Lower leg skin (tissue), 4 donors: ENCODE measurements at regions not wholly inside any gene's neighbourhood (a gene's known extent, or its start where the extent isn't known, plus 50 kb on each side); places are given as distances from the start of the nearest gene placed in this dataset.

Source experiments
- DNase-seq, 2 donors: peaks; one replicate each; pipeline ENCODE4 v3.0.0-alpha.2; 2019; ENCODE audit warnings: low spot score in 2 of 2
- H3K4me3 ChIP-seq: fragments of 200-600 bp; sonication (generic); 2 replicates; pipeline ENCODE4 v1.5.1; 2017; ENCODE audit warnings: mild to moderate bottlenecking, low read depth; ENCODE audit not compliant: poor library complexity, severe bottlenecking
- POLR2A ChIP-seq, 2 donors: fragments of 450-650 bp; IDR thresholded peaks; one replicate each; pipeline ENCODE4 v1.6.1; 2016 to 2017; ENCODE audit warnings: antibody characterized with exemption in 2 of 2, mild to moderate bottlenecking in 1 of 2, moderate library complexity in 1 of 2
- WGBS, 2 donors: methylation state at CpG; one replicate each; pipeline ENCODE4 v1.1.5; 2018; 5-methylcytosine and 5-hydroxymethylcytosine counted together
- intact Hi-C: fragments of 100-400 bp; cut with DNase I; formaldehyde crosslinking; loops from one replicate; pipeline ENCODE4 v1.15.0; 2023; ENCODE audit warnings: low total_unique reads
- TF ChIP-seq, protein P1 (sequence below), 3 donors: fragments of 450-650 bp; IDR thresholded peaks; one replicate each; pipeline ENCODE4 v1.5.1; 2016; ENCODE audit warnings: antibody characterized with exemption in 3 of 3, mild to moderate bottlenecking in 3 of 3, moderate library complexity in 2 of 3

GRCh38 chr4:175127314-175127713 is 209.2 kb downstream of the ADAM29 start:
- intact Hi-C loops, result no loop called here
- no peak overlapping the region for H3K4me3 ChIP-seq
- WGBS, 2 donors, result 68 to 93% methylated on average over 2 of the region's 2 CpGs
- DNase-seq, result no peak
- TF ChIP-seq, protein P1, sequence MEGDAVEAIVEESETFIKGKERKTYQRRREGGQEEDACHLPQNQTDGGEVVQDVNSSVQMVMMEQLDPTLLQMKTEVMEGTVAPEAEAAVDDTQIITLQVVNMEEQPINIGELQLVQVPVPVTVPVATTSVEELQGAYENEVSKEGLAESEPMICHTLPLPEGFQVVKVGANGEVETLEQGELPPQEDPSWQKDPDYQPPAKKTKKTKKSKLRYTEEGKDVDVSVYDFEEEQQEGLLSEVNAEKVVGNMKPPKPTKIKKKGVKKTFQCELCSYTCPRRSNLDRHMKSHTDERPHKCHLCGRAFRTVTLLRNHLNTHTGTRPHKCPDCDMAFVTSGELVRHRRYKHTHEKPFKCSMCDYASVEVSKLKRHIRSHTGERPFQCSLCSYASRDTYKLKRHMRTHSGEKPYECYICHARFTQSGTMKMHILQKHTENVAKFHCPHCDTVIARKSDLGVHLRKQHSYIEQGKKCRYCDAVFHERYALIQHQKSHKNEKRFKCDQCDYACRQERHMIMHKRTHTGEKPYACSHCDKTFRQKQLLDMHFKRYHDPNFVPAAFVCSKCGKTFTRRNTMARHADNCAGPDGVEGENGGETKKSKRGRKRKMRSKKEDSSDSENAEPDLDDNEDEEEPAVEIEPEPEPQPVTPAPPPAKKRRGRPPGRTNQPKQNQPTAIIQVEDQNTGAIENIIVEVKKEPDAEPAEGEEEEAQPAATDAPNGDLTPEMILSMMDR (IDR thresholded peaks at IDR 0.05), result no peak
- no peak for TF ChIP-seq POLR2A (IDR thresholded peaks at IDR 0.05)

DNA sequence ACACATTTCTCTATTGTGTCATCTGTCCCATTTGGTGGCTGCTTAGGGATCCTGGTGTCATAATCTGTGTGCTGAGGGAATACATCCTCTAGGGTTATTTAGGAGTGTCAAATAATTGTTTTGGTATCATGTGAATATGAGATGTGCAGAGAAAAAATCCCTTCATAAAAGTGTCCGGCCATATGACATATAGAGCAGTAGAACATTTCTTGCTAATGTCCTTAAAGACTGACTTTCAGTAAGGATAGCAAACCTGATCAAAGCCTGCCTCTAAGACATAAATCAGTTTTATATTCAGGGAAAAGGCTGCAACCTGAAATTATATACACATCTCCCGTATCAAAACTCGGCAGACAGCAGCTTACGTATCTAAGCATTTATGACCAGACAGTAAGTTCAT is 211.6 kb downstream of the ADAM29 start:
- no peak for TF ChIP-seq POLR2A (IDR thresholded peaks at IDR 0.05)
- TF ChIP-seq, protein P1 (IDR thresholded peaks at IDR 0.05), result no peak
- intact Hi-C loops, result no loop called here
- WGBS, 2 donors, result 64 to 95% methylated on average over 4 of the region's 4 CpGs
- no peak for DNase-seq
- H3K4me3 ChIP-seq, result no peak overlapping the region

DNA sequence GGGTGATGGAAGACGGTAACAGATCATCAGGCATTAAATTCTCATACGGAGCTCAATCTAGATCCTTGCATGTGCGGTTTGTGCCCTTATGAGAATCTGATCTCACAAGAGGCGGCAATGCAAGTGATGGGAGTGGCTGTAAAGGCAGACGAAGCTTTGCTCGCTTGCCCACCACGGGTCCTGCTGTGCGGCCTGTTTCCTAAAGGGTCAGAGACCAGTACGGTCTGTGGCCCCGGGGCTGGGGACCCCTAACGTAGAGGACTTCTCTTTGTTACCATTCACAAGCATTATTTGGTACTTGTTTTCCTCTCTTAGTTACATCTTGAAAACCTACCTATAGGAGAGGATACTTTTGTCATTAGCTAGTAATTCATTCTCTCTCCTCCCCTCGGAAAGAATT is 221.0 kb downstream of the ADAM29 start:
- H3K4me3 ChIP-seq, result no peak overlapping the region
- WGBS, 2 donors, result 89 to 93% methylated on average over 12 of the region's 12 CpGs
- intact Hi-C loops, result no loop called here
- TF ChIP-seq POLR2A (IDR thresholded peaks at IDR 0.05), result no peak
- TF ChIP-seq, protein P1 (IDR thresholded peaks at IDR 0.05), result no peak
- no peak for DNase-seq

DNA sequence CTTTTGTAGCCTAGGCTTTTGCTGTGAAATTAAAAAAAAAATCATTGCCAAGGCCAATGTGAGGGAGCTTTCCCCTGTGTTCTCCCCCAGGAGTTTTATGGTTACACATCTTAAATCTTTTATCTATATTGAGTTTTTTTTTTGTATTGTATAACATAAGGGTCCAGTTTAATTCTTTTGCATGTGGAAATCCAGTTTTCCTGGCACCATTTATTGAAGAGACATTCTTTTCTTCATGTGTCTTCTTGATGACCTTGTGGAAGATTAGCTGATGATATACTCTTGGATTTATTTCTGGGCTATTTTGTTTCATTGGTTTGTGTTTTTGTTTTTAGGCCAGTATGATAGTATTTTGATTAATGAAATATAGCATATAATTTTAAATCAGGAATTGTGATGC is 225.0 kb downstream of the ADAM29 start:
- DNase-seq, result no peak
- no peak for TF ChIP-seq POLR2A (IDR thresholded peaks at IDR 0.05)
- TF ChIP-seq, protein P1 (IDR thresholded peaks at IDR 0.05), result no peak
- intact Hi-C loops, result no loop called here
- no peak overlapping the region for H3K4me3 ChIP-seq

DNA sequence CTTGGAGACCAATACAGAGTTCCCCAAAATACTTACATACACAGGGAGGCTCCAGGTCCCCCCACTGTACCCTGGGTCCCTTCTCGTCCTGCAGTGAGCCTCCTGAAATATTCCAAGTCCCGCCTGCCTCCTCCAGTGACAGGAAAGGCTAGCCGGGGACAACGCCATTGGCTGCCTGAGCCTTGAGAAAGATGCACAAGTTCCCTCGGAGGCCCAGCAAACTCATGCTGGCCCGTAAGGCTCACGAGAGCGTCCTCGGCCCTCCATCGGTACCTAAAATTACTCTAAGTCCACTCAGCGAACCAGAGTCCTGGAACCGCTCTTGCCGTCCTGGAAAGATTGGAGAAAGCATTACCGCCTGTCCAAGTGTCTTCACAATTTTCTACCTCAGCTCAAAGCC is 228.6 kb downstream of the ADAM29 start:
- WGBS, 2 donors, result 93 to 95% methylated on average over 14 of the region's 14 CpGs
- intact Hi-C loops, result no loop called here
- no peak overlapping the region for H3K4me3 ChIP-seq
- TF ChIP-seq, protein P1 (IDR thresholded peaks at IDR 0.05), result no peak
- no peak for TF ChIP-seq POLR2A (IDR thresholded peaks at IDR 0.05)
- no peak for DNase-seq

DNA sequence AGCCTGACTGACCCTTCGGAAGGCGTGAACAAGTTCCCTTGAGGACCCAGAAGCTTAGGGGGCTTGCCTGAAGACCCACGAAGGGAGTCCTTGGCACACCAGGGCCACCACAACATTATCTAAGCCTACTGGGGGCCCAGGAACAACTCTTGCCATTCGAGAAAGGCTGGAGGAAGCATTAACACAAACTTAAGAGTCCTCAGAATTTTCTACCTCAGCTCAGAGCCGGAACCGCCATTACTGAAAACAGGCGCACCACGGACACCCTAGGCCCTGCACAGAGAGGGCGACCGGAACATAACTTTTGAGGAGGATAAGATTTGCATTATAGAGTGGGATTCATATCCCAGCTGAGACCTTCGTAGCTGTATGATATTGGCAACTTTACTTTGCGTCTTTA is 229.1 kb downstream of the ADAM29 start:
- intact Hi-C loops, result no loop called here
- H3K4me3 ChIP-seq, result no peak overlapping the region
- TF ChIP-seq, protein P1 (IDR thresholded peaks at IDR 0.05), result no peak
- no peak for DNase-seq
- WGBS, 2 donors, result 91% methylated on average over 12 of the region's 12 CpGs
